NCI-H460 (cell line): ENCODE measurements at regions not wholly inside any gene's neighbourhood (a gene's known extent, or its start where the extent isn't known, plus 50 kb on each side); places are given as distances from the start of the nearest gene placed in this dataset.

Experiments used
- DNase-seq: peaks from one replicate; pipeline ENCODE4 v3.0.0-alpha.2; 2016; ENCODE audit warnings: low read depth; ENCODE audit errors: extremely low read depth

DNA sequence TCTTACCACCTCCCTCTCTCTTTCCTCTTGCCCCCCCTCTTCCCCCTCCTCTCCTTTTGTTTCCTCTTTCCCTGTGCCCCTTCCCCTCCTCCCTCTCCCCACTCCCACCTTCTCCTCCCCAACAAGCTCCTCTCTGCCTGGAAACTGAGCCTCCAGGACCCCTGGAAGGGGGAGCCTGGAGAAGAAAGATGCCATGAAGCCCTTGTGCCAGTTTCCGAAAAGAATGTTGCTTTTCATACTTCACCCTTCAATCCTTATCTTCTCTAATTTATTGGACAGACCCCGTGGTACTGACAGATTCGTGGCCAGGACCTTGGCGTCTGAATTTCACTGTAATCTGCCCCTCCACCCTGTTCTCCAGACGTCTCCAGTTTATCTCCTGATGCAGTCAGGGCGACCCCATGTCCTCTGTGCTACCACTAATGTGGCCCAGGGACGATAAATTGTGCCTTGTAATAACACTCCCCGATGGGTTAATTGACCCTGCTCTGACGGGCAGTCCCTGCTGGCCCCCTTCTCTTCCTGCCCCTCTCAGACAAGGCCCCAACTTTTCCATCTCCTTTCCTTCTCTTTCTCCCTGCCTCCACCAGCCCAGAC lies 138.4 kb upstream of the GSE1 start:
- no peak for DNase-seq

DNA sequence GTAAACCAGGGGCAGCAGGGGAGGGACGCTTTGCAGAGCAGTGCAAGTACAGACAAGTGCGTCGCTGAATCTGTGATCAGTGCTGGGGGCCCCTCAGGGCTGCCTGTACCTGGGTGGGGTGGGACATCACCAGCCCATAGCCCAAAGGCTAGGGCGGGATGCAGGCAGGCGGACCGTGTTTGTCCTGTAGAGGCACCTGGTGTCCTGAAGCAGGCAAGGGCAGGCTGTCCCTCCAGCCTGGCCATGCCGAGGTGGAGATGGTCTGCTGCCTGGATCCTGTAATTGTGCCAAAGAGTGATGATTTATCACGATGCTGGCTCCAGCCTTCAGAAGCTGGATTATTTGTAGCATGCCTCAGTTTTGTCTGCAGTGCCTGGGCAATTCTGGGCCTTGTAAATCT lies 137.9 kb upstream of the GSE1 start:
- no peak for DNase-seq

DNA sequence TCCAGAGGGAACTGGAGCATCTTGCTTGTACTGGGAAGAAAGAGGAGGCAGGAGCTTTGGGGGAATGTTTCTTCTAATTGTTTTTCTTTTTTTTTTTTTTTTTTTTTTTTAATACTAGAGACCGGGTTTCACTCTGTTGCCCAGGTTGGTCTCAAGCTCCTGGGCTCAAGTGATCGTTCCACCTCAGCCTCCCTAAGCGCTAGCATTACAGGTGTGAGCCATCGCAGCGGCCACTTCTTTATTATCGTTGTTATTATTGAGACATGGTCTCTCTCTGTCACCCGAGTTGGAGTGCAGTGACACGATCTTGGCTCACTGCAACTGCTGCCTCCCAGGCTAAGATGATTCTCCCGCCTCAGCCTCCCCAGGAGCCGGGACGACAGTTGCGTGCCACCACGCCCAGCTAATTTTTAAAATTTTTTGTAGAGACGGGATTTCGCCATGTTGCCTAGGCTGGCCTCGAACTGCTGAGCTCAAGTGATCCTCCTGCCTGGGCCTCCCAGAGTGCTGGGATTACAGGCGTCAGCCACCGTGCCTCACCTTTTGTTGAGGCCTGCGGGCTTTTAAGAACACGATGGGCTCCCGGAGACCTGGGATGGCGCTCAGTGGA lies 137.3 kb upstream of the GSE1 start:
- no peak for DNase-seq

DNA sequence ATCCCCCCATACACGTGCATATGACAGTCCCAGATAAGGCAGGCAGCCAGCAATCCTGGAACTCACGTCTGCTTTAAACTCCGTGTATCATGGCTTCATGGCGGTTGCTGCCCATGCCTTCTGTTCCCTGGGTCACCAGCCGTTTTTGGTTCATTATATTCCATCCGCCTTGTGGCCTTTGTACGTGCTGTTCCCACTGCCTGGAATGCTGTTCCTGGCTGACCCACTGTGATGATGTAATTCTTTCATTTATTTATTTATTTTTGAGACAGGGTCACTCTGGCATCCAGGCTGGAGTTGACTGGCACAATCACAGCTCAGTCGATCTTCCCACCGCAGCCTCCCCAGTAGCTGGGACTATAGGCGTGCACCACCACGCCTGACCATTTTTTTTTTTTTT lies 136.7 kb upstream of the GSE1 start:
- no peak for DNase-seq

DNA sequence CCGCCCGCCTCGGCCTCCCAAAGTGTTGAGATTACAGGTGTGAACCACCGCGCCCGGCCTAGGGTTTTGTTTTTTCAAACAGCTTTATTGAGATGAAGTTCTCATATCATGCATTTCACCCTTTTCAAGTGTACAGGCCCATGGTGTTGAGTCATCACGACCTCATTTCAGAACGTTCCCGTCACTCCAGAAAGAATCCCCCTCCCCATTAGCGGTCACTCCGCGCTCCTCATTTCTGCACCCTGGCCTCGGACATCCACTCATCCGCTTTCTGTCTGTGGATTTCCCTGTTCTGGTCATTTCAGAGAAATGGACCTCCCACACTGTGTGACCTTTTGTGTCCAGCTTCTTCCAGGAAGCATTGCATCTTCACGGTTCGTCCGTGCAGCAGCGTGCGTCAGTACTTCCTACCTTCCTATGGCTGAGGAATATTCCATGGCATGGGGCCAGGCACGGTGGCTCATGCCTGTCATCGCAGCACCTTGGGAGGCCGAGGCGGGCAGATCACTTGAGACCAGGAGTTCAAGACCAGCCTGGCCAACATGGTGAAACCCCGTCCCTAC lies 135.2 kb upstream of the GSE1 start:
- no peak for DNase-seq

DNA sequence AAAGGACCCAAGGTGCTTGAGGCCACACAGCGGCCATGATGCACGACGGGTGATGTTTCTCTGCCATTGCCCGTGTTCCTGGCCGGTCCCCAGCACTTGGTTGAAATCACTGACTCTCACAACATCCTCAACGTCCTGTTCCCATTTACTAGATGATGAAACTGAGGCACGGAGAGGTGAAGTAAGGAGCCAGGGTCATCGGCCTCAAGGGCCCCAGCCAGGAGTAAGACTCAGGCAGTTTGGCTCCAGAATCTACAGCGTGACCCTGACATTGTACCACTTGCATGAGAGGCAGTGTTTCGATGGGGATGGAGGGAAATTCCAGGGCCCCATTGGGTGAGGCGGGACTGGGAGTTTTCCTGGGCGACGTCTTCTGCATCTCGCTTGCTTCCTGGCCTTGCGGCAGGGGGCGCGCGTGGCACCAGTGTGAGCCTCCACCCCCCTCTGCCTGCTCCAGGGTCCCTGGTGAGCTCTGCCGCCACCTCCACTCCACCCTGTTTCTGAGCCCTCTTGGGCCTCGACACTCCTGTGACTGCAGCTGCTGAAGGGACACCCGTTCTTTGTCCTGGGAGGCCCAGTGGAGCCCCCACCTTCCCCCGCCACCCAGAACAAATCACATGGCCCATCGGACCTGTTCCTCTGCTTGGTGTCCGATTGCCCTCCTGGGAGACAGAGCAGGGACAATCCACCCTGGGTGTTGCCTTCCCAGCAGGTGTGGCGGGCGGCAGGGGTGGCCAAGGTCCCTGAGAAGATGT lies 133.0 kb upstream of the GSE1 start:
- DNase-seq = peak; percentile 11

DNA sequence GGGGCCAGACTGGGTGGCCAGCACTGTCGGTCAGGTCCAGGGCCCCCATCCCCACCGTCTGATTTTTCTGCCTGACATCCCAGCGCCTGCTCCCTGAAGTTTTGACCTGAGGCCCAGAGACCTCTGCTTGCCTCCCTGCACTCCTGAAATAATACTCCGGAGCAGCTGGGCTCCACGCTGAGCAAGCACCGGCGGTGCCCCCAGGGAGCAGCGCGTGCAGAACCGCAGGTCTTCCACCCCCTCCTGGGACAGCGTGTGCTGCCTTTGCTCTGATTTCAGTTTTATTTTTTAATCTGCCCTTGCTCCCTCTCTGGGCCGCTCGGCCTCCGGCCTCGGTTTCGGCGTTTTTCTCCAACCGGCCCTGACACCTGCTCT lies 132.4 kb upstream of the GSE1 start:
- no peak for DNase-seq

DNA sequence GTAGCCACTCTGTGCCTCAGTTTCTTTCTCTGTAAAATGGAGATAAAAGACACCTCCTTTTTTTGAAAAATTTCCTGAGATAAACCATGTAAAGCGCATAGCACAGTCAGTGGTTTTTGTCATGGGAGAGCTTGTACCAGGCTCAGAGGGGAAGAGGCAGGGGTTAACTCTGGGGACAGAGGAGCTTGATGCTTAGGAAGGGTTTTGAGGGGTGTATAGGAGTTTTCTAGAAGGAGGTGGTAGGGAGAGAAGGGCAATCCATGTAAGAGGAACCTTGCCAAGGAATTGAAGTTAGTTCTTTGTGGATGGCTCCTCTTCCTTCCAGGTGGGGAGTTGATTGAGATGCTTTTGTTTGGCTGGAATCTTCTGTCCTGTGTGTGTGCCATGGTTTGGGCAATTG lies 131.9 kb upstream of the GSE1 start:
- DNase-seq = no peak

DNA sequence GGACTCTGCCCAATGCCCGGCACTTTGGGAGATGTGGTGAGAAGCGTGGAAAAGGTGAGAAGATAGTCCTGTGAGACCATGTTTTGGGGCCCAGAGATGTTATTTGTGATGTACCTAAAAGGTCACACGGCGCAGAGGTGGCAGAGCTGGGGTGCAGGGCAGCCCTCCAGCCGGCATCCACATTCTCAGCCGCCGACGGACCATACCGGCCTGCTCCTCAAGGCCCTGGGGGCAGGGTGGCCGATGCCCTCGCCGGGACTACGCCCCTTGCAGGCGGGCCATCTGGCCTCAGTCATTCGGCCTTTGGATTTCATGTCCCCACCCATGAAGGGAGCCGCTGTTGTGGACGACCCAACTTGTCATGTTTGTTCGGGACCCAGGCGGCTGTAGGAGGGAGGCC lies 131.4 kb upstream of the GSE1 start:
- no peak for DNase-seq

DNA sequence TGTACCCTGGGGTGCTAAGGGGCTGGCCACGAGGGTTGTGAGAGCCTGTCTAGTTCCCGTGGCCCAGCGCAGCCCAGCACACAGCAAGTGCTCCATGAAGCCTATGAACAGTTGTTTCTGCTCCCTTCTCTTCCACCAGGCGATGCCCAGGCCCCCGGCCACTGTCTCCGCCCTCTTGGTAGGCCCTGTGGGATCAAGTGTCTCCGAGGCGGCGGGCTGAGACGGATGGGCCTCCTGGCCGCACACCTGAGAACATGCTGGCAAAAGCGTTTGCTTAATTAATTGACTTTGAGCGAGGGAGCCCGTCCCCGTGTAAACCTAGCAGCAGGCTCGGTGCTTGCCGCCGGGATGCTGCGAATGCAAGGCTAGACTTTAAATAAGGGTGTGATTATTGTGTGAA lies 129.7 kb upstream of the GSE1 start:
- DNase-seq = no peak

DNA sequence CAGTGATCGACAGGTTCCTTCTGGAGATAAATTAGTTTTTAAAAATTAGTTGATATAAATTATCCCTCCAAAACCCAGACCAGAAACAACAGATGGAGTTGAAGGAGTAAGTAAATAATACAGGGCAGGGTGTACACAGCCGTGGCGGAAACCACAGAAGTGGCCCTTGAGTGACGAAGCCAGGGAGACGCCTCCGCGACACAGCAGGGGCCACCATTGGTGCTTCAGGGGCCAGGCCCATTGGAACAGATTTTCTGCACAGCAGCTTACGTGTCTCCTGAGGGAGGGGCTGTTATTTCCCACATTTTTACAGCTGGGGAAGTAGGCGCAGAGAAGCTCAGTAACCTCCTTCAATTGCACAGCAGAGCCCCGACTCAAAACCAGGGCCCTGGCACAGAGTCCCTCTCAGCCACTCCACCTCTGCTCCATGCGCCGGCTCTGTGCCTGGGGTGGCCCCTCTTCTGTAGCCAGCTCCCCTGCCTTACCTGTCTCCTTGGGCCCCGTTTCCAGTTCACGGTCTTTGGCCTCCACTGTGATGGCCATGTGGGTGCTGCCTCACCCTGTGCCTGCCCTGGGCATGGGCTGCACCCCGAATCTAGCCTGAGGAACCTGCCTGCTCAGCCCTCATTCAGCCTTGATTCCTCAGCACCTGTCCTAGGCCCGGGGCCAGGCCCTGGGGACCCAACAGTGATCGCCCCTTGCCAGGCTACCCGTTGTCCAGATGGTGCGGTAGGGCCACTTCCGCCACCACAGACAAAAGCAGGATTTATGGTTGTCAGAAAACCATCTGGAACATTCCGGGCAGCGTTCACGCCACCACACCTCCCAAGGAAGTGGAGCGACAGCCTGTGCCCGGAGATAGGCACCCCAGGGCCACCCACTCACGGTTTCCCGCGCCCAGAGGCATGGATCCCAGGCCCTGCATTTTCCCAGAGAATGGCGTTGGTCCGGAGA lies 128.5 kb upstream of the GSE1 start:
- DNase-seq = no peak

DNA sequence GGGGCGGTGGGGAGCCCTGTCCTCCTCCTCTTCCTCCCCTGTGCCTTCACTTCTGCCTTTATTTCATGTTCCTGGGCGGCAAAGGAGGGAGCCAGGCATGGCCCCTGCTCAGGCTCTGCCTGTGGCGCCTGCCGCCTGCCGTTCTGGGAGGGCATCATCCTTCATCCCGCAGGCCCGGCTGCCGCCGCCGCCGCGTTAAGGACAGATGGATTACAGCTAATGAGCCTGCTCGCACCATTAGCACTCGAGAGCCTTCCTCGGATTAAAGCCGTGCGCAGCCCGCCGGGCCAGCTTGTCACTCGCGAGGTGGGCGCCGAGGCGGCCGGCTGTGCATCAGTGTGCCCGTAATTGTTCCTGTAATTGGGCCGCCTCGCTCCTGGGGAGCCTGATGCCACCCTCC lies 127.7 kb upstream of the GSE1 start:
- no peak for DNase-seq

DNA sequence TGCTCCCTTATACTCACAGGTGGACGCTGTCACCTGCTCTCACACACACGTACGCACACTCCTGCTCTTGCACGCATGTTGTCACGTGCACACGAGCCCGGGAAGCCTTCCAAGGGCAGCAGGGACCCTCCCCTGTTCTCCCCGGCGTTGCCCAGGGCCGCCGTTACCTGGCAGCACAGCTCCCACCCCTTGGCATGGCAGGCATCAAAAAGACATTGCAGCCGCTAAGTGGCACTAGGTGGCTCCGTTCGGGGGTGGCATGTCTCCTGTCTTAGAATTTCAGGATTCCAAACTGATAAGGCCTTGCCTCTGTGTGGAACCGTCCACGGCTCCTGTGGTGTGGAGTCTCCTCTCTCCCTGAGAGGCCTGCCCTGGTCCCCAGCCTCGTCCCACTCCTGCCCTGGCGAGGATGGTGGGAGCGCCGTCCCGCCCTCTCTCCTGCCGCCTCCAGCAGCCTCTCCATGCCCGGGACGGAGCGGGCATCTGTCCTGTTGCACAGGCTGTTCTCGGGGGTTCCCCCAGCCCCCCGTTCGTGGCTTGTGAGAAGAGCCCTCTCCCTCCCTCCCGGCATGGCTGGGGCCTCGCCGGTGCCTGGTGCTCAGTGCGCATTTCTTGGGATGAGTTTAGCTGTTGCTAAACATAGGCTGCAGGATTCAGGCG lies 126.7 kb upstream of the GSE1 start:
- no peak for DNase-seq

DNA sequence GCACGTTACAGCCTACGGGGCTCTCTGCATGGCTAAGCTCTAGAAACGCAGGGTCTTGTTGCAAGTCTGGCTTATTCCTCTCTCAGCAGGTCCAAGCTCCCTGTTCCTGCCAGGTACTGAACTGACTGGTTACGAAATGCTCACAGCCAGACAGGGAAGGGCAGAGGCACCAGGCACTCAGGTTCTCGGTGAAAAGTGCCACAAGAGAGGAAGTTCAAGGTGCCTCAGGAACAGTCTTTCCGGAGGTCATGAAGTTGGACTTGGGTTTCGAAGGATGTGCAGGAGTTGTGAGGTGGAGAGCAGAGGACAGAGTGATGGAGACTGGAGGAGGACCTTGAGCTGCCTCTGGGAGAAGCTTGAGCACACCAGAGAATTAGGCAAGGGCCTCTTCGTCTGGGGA lies 124.7 kb upstream of the GSE1 start:
- DNase-seq = no peak

DNA sequence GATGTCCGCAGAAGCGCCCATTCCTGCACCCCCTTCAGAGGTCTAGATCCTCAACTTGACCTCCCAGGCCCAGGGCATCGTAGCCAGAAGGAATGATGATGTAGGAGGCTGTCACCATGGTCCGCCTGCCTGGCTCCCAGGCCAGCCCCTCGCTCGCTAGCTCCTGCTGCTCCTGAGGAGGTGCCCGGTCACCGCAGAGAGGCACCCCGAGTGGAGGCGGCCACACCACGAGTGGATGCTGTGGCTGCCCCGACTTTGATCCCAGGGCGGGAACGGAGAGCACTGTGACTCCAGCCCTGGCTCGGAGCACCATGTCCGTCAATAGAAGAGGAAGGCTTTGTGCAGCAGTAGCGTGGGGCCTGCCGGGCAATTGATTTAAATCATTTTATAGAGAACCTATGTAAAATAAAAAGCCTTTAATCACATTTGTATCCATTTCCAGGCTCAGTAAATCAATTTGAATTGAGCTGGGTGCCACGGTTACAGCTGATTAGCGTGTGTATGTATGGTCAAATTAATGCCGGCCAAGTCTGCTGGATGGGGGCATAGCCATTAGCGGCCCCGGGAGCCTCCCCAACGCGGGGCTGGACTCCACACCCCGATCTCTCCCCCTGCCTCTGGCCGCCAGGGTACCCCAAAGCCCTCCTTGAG lies 122.6 kb upstream of the GSE1 start:
- no peak for DNase-seq

DNA sequence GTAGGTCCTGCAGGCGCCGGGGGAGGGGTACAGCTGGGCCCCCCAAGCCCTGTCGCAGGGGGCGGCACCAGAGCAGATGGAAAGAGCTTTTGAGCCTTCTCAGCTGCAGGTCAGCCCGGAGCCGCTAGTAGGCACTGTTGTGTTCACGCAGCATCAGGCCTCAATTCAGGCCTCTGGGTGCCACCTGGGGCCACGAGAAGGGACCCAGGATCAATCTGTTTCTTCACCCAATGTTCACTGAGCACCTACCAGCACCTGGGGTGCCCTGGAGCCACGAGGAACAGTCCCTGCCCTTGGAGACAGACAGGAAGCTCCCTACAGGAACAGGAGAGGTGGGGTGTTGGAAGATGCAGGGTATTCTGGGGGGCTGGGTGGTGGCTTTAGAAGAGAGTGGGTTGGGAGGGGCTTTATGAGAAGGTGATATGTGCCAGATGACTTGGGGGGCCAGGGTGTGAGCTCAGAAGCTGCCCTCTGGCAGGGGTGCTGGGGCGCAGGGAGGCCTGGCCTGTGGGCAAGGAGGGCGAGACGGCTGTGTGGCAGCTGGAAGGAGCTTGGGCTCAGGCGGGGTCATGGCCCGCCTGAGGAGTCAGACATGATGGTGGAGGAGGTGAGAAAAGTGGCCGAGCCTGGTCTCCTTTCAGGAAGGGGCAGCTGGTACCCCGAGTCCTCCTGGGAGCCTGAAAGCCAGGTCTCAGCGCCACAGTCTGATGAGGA lies 121.9 kb upstream of the GSE1 start:
- peak; percentile 18 for DNase-seq

DNA sequence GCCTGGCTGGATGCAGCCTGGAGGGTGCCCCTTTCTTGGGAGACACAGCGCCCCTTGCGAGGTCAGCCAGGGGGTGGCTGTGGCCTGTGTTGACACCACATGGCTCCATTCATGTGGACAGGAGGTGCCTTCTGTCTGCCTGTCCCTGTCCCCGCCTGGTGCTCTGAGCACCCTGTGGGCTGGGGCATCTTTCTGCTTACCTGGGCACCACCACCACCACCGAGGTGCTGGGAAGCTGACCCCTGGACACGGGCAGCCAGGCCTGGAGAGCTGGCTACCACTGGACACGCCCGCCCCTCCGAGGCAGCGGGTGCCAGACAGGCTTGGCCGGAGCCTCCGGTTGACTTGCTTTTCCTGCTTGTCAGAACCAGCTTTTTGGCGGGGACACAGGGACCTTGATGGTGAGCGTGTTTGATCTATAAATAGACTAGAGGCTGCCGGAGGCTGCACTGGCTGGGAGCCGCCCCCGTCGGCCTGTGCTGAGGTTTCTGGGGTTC lies 121.3 kb upstream of the GSE1 start:
- no peak for DNase-seq

DNA sequence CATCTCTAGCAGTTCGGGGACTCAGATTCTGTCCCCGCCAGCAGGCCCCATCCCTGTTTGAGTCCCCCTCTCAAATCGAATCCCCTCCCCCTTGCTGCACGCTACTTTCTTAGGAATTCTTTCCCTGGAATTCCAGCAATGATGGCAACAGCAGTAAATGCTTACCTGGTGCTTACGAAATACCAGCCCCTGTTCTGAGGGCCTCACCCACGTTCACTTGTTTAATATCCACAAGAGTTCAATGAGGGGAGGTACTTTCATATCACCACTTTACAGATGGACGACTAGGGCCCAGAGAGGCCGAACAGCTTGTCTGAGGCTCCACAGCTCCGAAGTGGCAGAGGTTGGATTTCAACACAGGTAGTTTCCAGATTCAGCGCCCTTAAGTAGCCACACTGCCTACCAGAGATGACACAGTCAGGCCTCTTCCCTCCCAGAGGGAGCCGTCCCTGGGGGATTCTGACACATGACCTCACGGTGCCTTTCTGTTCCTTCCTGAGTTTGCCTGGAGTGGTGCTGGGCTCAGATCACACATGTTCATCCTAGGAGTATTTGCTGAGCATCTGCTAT lies 120.7 kb upstream of the GSE1 start:
- DNase-seq = no peak

DNA sequence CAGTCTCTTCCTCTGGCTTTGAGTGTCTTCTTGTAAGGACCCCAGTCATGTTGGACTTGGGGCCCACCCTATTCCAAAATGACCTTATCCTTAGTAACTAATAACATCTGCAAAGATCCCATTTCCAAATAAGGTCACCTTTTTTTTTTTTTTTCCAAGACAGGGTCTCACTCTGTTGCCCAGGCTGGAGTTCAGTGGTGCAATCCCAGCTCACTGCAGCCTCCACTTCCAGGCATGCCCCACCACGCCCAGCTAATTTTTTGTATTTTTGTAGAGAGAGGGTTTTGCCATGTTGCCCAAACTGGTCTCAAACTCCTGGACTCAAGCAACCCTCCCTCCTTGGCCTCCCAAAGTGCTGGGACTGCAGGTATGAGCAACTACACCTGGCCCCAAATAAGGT lies 118.8 kb upstream of the GSE1 start:
- DNase-seq = no peak
